ENCODE measurements at regions not wholly inside any gene's neighbourhood (a gene's known extent, or its start where the extent isn't known, plus 50 kb on each side); places are given as distances from the start of the nearest gene placed in this dataset.
"Not testable (repeated sequence)": the region's sequence is repeated elsewhere in the genome, so short reads cannot be mapped to it uniquely, and the experiment has no call there.

GRCh38 chr10:5576780-5577624 lies 52.2 kb downstream of the CALML3 start:
- Histone ChIP-seq H3K4me1 (ENCODE audit: control extremely low read depth in 1 of 4, control insufficient read depth in 4 of 4, insufficient read depth in 4 of 4, low read length in 3 of 4) (no peaks in the 10 kb centered on the region), H3K36me3 (ENCODE audit: control insufficient read depth in 4 of 4, insufficient read depth in 4 of 4, low read length in 3 of 4) (no peaks in the 10 kb centered on the region), H3K27ac (ENCODE audit: insufficient read depth in 1 of 2, low read depth in 1 of 2, low read length in 2 of 2, poor library complexity in 1 of 2, severe bottlenecking in 2 of 2) (no peak overlapping the region), H3K4me3 (ENCODE audit: control insufficient read depth in 1 of 7, extremely low read depth in 1 of 7, insufficient read depth in 4 of 7, low read depth in 2 of 7, low read length in 6 of 7) (no peak overlapping the region), H3K9me3 (ENCODE audit: control extremely low read depth in 1 of 5, control insufficient read depth in 4 of 5, insufficient read depth in 2 of 5, low read depth in 1 of 5, low read length in 4 of 5) (no peaks in the 10 kb centered on the region), H3K27me3 (replicated peaks in 2 of 5; ENCODE audit: control insufficient read depth in 4 of 5, insufficient read depth in 5 of 5, low read length in 4 of 5) (no peaks in the 10 kb centered on the region)
- WGBS (ENCODE audit: insufficient coverage): 80% methylated on average over 8 of the region's 47 CpGs
- POLR2A ChIA-PET: no interaction called here
- CTCF ChIA-PET: interaction anchor here (0.8 kb wide), 1 partner anchor 10 kb away, joined by 3 read pairs; no protein-coding TSS in a partner anchor
- DNase-seq: peak in 1 of 3 donors; percentile 19

GRCh38 chr10:5580038-5580428 lies 55.3 kb downstream of the CALML3 start:
- H3K9me3 ChIP-seq (ENCODE audit: control extremely low read depth in 1 of 5, control insufficient read depth in 4 of 5, insufficient read depth in 2 of 5, low read depth in 1 of 5, low read length in 4 of 5); DNase-seq; H3K4me1 ChIP-seq (ENCODE audit: control extremely low read depth in 1 of 4, control insufficient read depth in 4 of 4, insufficient read depth in 4 of 4, low read length in 3 of 4); H3K27ac ChIP-seq (ENCODE audit: insufficient read depth in 1 of 2, low read depth in 1 of 2, low read length in 2 of 2, poor library complexity in 1 of 2, severe bottlenecking in 2 of 2); H3K4me3 ChIP-seq (ENCODE audit: control insufficient read depth in 1 of 7, extremely low read depth in 1 of 7, insufficient read depth in 4 of 7, low read depth in 2 of 7, low read length in 6 of 7); H3K27me3 ChIP-seq (replicated peaks in 2 of 5; ENCODE audit: control insufficient read depth in 4 of 5, insufficient read depth in 5 of 5, low read length in 4 of 5); POLR2A ChIA-PET; H3K36me3 ChIP-seq (ENCODE audit: control insufficient read depth in 4 of 4, insufficient read depth in 4 of 4, low read length in 3 of 4): not testable (repeated sequence)
- CTCF ChIA-PET: interaction anchor here (1.8 kb wide), 1 partner anchor 731 kb away, joined by 4 read pairs; no protein-coding TSS in a partner anchor
- 70% methylated on average over 2 of the region's 4 CpGs for WGBS (ENCODE audit: insufficient coverage)

- Histone ChIP-seq H3K4me3 (ENCODE audit: control insufficient read depth in 1 of 7, extremely low read depth in 1 of 7, insufficient read depth in 4 of 7, low read depth in 2 of 7, low read length in 6 of 7) (no peak overlapping the region), H3K27me3 (replicated peaks in 2 of 5; ENCODE audit: control insufficient read depth in 4 of 5, insufficient read depth in 5 of 5, low read length in 4 of 5) (peaks cover 0 to 9% (median 0%) of the 10 kb centered on the region in 5 experiments), H3K4me1 (ENCODE audit: control extremely low read depth in 1 of 4, control insufficient read depth in 4 of 4, insufficient read depth in 4 of 4, low read length in 3 of 4) (no peaks in the 10 kb centered on the region), H3K36me3 (ENCODE audit: control insufficient read depth in 4 of 4, insufficient read depth in 4 of 4, low read length in 3 of 4) (no peaks in the 10 kb centered on the region), H3K27ac (ENCODE audit: insufficient read depth in 1 of 2, low read depth in 1 of 2, low read length in 2 of 2, poor library complexity in 1 of 2, severe bottlenecking in 2 of 2) (no peak overlapping the region), H3K9me3 (ENCODE audit: control extremely low read depth in 1 of 5, control insufficient read depth in 4 of 5, insufficient read depth in 2 of 5, low read depth in 1 of 5, low read length in 4 of 5) (no peaks in the 10 kb centered on the region)
- WGBS (ENCODE audit: insufficient coverage): 97% methylated on average over 10 of the region's 11 CpGs
- DNase-seq: no peak
- ChIA-PET CTCF (interaction anchor here (1.8 kb wide), 1 partner anchor 733 kb away, joined by 4 read pairs; no protein-coding TSS in a partner anchor), POLR2A (no interaction called here)
Measured at GRCh38 chr10:5581670-5582566, 57.2 kb downstream of the CALML3 start.

DNA sequence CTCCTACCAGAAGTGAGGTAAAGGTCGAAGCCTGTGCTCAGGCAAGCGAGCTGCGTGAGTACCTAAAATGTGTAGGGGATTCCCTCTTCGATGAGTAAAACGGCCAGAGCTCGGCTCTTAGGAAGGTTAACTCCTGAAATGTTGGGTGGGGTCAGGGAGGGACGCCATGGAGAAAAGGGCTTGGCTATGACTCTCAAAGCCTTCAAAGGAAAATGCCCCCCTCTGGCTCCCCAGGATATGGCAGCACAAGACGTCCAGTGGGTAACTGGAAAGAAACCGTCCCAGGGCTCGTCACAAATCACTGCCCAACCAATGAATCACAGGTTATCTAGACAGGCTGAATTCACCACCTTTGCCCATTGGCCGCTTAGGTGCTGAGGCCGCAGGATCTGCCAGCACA lies 58.0 kb downstream of the CALML3 start:
- 90% methylated on average over 10 of the region's 12 CpGs for WGBS (ENCODE audit: insufficient coverage)
- no peak overlapping the region for H3K27ac ChIP-seq (ENCODE audit: insufficient read depth in 1 of 2, low read depth in 1 of 2, low read length in 2 of 2, poor library complexity in 1 of 2, severe bottlenecking in 2 of 2)
- no peak for DNase-seq

GRCh38 chr10:5583525-5584175 lies 58.9 kb downstream of the CALML3 start:
- Histone ChIP-seq H3K36me3 (ENCODE audit: control insufficient read depth in 4 of 4, insufficient read depth in 4 of 4, low read length in 3 of 4) (no peaks in the 10 kb centered on the region), H3K4me3 (ENCODE audit: control insufficient read depth in 1 of 7, extremely low read depth in 1 of 7, insufficient read depth in 4 of 7, low read depth in 2 of 7, low read length in 6 of 7) (no peak overlapping the region), H3K27ac (ENCODE audit: insufficient read depth in 1 of 2, low read depth in 1 of 2, low read length in 2 of 2, poor library complexity in 1 of 2, severe bottlenecking in 2 of 2) (no peak overlapping the region), H3K27me3 (replicated peaks in 2 of 5; ENCODE audit: control insufficient read depth in 4 of 5, insufficient read depth in 5 of 5, low read length in 4 of 5) (peaks cover 0 to 9% (median 0%) of the 10 kb centered on the region in 5 experiments), H3K4me1 (ENCODE audit: control extremely low read depth in 1 of 4, control insufficient read depth in 4 of 4, insufficient read depth in 4 of 4, low read length in 3 of 4) (no peaks in the 10 kb centered on the region), H3K9me3 (ENCODE audit: control extremely low read depth in 1 of 5, control insufficient read depth in 4 of 5, insufficient read depth in 2 of 5, low read depth in 1 of 5, low read length in 4 of 5) (no peaks in the 10 kb centered on the region)
- 87% methylated on average over 17 of the region's 18 CpGs for WGBS (ENCODE audit: insufficient coverage)
- no peak for DNase-seq
- POLR2A ChIA-PET: no interaction called here
- CTCF ChIA-PET: interaction anchor here (0.5 kb wide), 1 partner anchor 728 kb away, joined by 3 read pairs; no protein-coding TSS in a partner anchor

More for the DNA sequence above, 58.0 kb downstream of the CALML3 start:
- Histone ChIP-seq H3K9me3 (ENCODE audit: control extremely low read depth in 1 of 5, control insufficient read depth in 4 of 5, insufficient read depth in 2 of 5, low read depth in 1 of 5, low read length in 4 of 5) (no peaks in the 10 kb centered on the region), H3K27me3 (replicated peaks in 2 of 5; ENCODE audit: control insufficient read depth in 4 of 5, insufficient read depth in 5 of 5, low read length in 4 of 5) (peaks cover 0 to 9% (median 0%) of the 10 kb centered on the region in 5 experiments), H3K4me1 (ENCODE audit: control extremely low read depth in 1 of 4, control insufficient read depth in 4 of 4, insufficient read depth in 4 of 4, low read length in 3 of 4) (no peaks in the 10 kb centered on the region), H3K36me3 (ENCODE audit: control insufficient read depth in 4 of 4, insufficient read depth in 4 of 4, low read length in 3 of 4) (no peaks in the 10 kb centered on the region), H3K4me3 (ENCODE audit: control insufficient read depth in 1 of 7, extremely low read depth in 1 of 7, insufficient read depth in 4 of 7, low read depth in 2 of 7, low read length in 6 of 7) (no peak overlapping the region)
- ChIA-PET POLR2A (no interaction called here), CTCF (interaction anchor here (0.6 kb wide), 1 partner anchor 16 kb away, joined by 3 read pairs; no protein-coding TSS in a partner anchor)

DNA sequence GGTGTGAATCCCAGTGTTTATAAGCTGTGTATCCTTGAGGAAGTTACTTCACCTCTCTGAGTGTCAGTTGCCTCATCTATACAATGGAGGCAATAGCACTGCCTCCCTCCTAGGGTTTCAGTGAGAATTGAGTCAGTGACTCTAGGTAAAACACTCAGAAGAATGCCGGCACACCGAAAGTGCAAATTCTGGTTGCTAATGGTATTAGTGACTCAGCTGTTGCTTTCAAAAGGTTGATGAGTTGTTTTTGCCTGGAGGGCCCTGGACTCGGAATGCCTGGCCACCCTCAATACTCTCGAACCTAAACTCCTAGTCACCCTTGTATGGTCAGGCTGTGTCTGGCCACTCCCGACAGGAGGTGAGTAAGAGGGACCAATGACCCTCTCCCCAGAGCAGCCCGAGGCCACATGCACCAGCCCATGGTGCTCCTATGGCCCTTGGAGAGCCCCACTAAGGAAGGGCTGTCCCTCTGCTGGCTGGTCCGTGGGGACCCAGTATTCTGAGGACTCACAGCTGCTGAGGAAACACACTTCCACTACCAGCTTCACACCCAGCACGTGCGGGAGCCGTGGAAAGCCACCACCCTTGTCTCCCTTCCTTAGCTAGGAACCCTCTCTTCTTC lies 60.2 kb downstream of the CALML3 start:
- Histone ChIP-seq H3K4me3 (ENCODE audit: control insufficient read depth in 1 of 7, extremely low read depth in 1 of 7, insufficient read depth in 4 of 7, low read depth in 2 of 7, low read length in 6 of 7) (no peak overlapping the region), H3K27ac (ENCODE audit: insufficient read depth in 1 of 2, low read depth in 1 of 2, low read length in 2 of 2, poor library complexity in 1 of 2, severe bottlenecking in 2 of 2) (no peak overlapping the region), H3K27me3 (replicated peaks in 2 of 5; ENCODE audit: control insufficient read depth in 4 of 5, insufficient read depth in 5 of 5, low read length in 4 of 5) (peaks cover 0 to 9% (median 0%) of the 10 kb centered on the region in 5 experiments), H3K9me3 (ENCODE audit: control extremely low read depth in 1 of 5, control insufficient read depth in 4 of 5, insufficient read depth in 2 of 5, low read depth in 1 of 5, low read length in 4 of 5) (no peaks in the 10 kb centered on the region), H3K36me3 (ENCODE audit: control insufficient read depth in 4 of 4, insufficient read depth in 4 of 4, low read length in 3 of 4) (no peaks in the 10 kb centered on the region), H3K4me1 (ENCODE audit: control extremely low read depth in 1 of 4, control insufficient read depth in 4 of 4, insufficient read depth in 4 of 4, low read length in 3 of 4) (no peaks in the 10 kb centered on the region)
- no peak for DNase-seq
- ChIA-PET POLR2A (no interaction called here), CTCF (interaction anchor here (0.7 kb wide), 1 partner anchor 735 kb away, joined by 3 read pairs; no protein-coding TSS in a partner anchor)
- 93% methylated on average over 5 of the region's 10 CpGs for WGBS (ENCODE audit: insufficient coverage)

All from common myeloid progenitor, CD34-positive (primary cell).